Fibroblast of skin of scalp (primary cell): ENCODE measurements at regions not wholly inside any gene's neighbourhood (a gene's known extent, or its start where the extent isn't known, plus 50 kb on each side); places are given as distances from the start of the nearest gene placed in this dataset.

Experiments used
- DNase-seq: peaks from one replicate; pipeline ENCODE4 v3.0.0-alpha.2; 2013

GRCh38 chr5:128896675-128897074 is 68.6 kb upstream of the SLC27A6 start:
- no peak for DNase-seq

DNA sequence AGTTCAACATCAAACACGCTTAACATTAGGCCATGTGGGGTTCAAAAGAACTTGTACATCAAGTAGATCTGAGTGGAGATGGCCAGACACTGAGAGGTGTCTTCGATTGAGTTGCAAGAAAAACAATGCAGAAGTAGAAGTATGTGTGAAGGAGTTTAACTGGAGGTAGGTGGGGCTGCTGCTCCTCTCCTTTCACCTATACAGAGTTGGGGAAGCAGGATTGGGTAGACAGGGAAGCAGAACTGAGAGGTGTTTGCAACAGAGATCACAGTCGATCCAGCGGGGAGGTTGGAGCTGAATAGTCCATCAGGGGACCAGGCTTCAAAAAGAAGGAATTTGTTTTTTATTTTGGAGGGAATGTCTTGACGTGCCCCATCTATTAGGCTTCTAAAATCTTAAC is 61.7 kb upstream of the SLC27A6 start:
- no peak for DNase-seq

DNA sequence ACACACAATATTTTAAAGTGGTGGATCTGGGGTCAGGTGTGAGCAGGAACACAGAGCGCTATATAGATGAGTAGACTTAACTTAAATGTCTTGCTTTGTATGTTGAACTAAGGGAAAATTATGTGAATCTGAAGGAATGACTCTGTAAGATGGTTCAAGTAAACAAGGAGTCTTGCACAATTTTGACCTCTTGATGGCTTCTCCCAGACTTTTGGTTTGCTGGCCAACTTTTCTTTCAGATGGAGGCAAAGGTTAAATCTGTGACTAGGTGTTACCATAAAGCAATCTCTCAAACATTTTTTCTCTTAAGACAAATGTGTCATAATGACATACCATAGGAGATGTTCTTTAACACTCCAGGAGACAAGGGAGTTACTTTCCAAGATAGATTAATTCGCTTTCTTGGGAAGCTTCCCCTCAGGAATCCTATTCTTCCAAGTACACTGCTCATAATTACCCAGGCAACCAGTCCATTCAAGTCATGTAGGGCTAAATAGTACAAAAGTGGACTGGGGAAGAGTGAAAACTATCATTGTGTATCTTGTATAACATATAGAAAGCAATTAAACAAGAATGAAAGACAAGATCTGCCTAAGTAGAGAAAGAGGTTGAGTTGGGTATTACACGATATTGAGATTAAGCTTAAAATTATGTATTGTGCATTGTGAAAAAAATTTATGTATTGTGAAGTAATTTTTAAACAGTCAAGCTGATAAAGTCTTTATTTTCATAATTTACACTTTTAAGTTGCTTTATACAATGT is 60.3 kb upstream of the SLC27A6 start:
- DNase-seq: no peak

DNA sequence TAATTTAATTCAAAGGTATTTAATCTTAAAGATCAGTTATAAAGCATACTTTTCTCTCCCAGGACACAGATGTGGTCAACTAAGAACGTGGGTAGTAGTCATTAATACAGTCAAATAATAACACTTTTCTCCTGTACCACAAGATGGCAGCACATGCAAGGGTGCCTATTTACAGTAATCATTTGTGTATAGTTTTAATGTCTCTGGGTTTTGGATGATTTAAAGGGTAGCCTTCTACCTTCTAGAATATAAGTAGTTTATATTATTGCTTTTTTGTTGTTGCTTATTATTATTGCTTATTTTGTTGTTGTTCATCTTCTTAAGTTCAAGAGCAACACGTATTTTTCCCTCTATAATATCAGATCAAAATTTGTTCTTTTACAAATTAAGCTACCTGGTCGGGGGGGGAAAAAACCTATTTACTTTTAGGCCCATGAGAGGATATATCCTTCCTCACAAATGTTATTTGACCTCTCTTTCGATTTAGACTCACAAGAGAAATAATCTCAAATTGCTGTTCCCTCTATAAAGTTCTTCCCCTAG is 59.6 kb upstream of the SLC27A6 start:
- DNase-seq: peak; percentile 66

GRCh38 chr5:128913551-128913950 is 51.7 kb upstream of the SLC27A6 start:
- DNase-seq: no peak
